GM12878 (cell line): ENCODE measurements at regions not wholly inside any gene's neighbourhood (a gene's known extent, or its start where the extent isn't known, plus 50 kb on each side); places are given as distances from the start of the nearest gene placed in this dataset.

ENCODE experiments used
- ATAC-seq: fragments of 200-7000 bp; cut with Tn5 transposase; 3 replicates; pipeline ENCODE4 v1.9.1; 2020; ENCODE audit warnings: mild to moderate bottlenecking, moderate library complexity
- BruUV-seq: library from RNA; stranded (reverse); fragments of 400-500 nt; replicated peaks from 2 replicates; lab custom pipeline; 2021; lab: Mats Ljungman, UMichigan
- CTCF ChIA-PET: fragments of 300-600 bp; sonication (Branson Sonifier 250); formaldehyde crosslinking; extraction: SDS; loops from one replicate; lab custom pipeline; 2021; ENCODE audit warnings: inconsistent platforms; lab: Yijun Ruan, JAX
- POLR2A ChIA-PET: fragments of 350-600 bp; formaldehyde crosslinking; extraction: SDS; loops from one replicate; lab custom pipeline; 2021; ENCODE audit warnings: inconsistent platforms; lab: Charles Lee
- RAD21 ChIA-PET: fragments of 300-600 bp; sonication (Branson Sonifier 250); formaldehyde crosslinking; loops from one replicate; lab custom pipeline; 2023; ENCODE audit warnings: antibody characterized with exemption; ENCODE audit not compliant: unreplicated experiment; lab: Charles Lee
- SMC1A ChIA-PET: fragments of 300-600 bp; sonication (Branson Sonifier 250); formaldehyde crosslinking; loops from one replicate; lab custom pipeline; 2023; ENCODE audit not compliant: unreplicated experiment, uncharacterized antibody; lab: Charles Lee
- DNase-seq: peaks from one replicate; pipeline ENCODE4 v3.0.0-alpha.2; 2011; ENCODE audit warnings: low read depth, low spot score
- FAIRE-seq: peaks from 3 replicates; lab custom pipeline; 2011; peaks lifted over from hg19 to GRCh38; lab: Jason Lieb, UNC
- H2AFZ ChIP-seq: 2 replicates; pipeline ENCODE4 v1.6.0; 2011; ENCODE audit warnings: low read depth, low read length, control low read depth; ENCODE audit not compliant: control insufficient read depth
- H3K27ac ChIP-seq: 2 replicates; pipeline ENCODE4 v1.5.1; 2011; ENCODE audit warnings: control low read depth; ENCODE audit not compliant: control insufficient read depth, insufficient read depth
- H3K27me3 ChIP-seq, 2 experiments: replicated peaks in 1 of 2; 2 replicates each; pipeline versions ENCODE4 v1.6.0 to v1.6.1; 2011; ENCODE audit warnings: low read length in 1 of 2; ENCODE audit not compliant: control insufficient read depth in 2 of 2, insufficient read depth in 2 of 2
- H3K36me3 ChIP-seq, 2 experiments: 2 replicates each; pipeline ENCODE4 v1.5.1; 2011; ENCODE audit warnings: low read length in 1 of 2; ENCODE audit not compliant: control insufficient read depth in 2 of 2, insufficient read depth in 2 of 2
- H3K4me1 ChIP-seq: 2 replicates; pipeline ENCODE4 v1.6.1; 2011; ENCODE audit warnings: mild to moderate bottlenecking, low read length, moderate library complexity, mixed read lengths; ENCODE audit not compliant: control insufficient read depth, insufficient read depth
- H3K4me2 ChIP-seq: 2 replicates; pipeline ENCODE4 v1.6.0; 2011; ENCODE audit warnings: control low read depth; ENCODE audit not compliant: control insufficient read depth, insufficient read depth
- H3K4me3 ChIP-seq: fragments of 200-600 bp; sonication (generic); 2 replicates; pipeline ENCODE4 v1.5.1; 2016
- H3K79me2 ChIP-seq: 2 replicates; pipeline ENCODE4 v1.6.0; 2011; ENCODE audit warnings: low read length; ENCODE audit not compliant: control insufficient read depth, insufficient read depth
- H3K9ac ChIP-seq: 2 replicates; pipeline ENCODE4 v1.8.0; 2011; ENCODE audit warnings: low read length, control low read depth, mixed read lengths; ENCODE audit not compliant: control insufficient read depth, insufficient read depth
- H3K9me3 ChIP-seq: replicated peaks from 3 replicates; pipeline ENCODE4 v1.5.1; 2011; ENCODE audit warnings: mild to moderate bottlenecking, low read length; ENCODE audit not compliant: control insufficient read depth, insufficient read depth
- H4K20me1 ChIP-seq: 2 replicates; pipeline ENCODE4 v1.6.0; 2011; ENCODE audit not compliant: control insufficient read depth, insufficient read depth
- CBX3 ChIP-seq: fragments of 200-600 bp; sonication (generic); IDR thresholded peaks from 2 replicates; pipeline ENCODE4 v1.6.1; 2016; ENCODE audit warnings: low read depth, borderline replicate concordance
- CHD4 ChIP-seq: fragments of 200-600 bp; sonication (generic); IDR thresholded peaks from 2 replicates; pipeline ENCODE4 v1.6.1; 2016; ENCODE audit warnings: mild to moderate bottlenecking
- EP300 ChIP-seq, 2 experiments: fragments of 150-350 bp in 1 of 2; IDR thresholded peaks; 2 replicates each; pipeline ENCODE4 v1.6.1; 2011 to 2012; ENCODE audit warnings: low read depth in 2 of 2, low read length in 2 of 2, borderline replicate concordance in 1 of 2, improper control_type of control experiment in 1 of 2, inconsistent platforms in 1 of 2; ENCODE audit not compliant: control insufficient read depth in 1 of 2
- GATAD2B ChIP-seq: fragments of 450-650 bp; conservative IDR thresholded peaks from 2 replicates; pipeline ENCODE4 v1.6.1; 2017; ENCODE audit warnings: low read depth, mild to moderate bottlenecking, moderate library complexity
- JUNB ChIP-seq: IDR thresholded peaks from 2 replicates; pipeline ENCODE4 v1.6.1; 2016; ENCODE audit warnings: antibody characterized with exemption, mild to moderate bottlenecking
- MTA3 ChIP-seq: IDR thresholded peaks from 2 replicates; pipeline ENCODE4 v1.6.1; 2012; ENCODE audit warnings: low read length, inconsistent platforms, borderline replicate concordance
- NFYA ChIP-seq: IDR thresholded peaks from 2 replicates; pipeline ENCODE4 v1.6.1; 2011; ENCODE audit warnings: low read depth, mild to moderate bottlenecking, low read length, improper control_type of control experiment, borderline replicate concordance
- NR2C1 ChIP-seq: fragments of 450-650 bp; IDR thresholded peaks from 2 replicates; pipeline ENCODE4 v1.6.1; 2017; ENCODE audit warnings: antibody characterized with exemption, mild to moderate bottlenecking, moderate library complexity
- NR2F1 ChIP-seq: fragments of 450-650 bp; conservative IDR thresholded peaks from 2 replicates; pipeline ENCODE4 v1.6.1; 2017; ENCODE audit warnings: mild to moderate bottlenecking
- RAD51 ChIP-seq: fragments of 450-650 bp; IDR thresholded peaks from 2 replicates; pipeline ENCODE4 v1.6.1; 2016; ENCODE audit warnings: moderate library complexity, mild to moderate bottlenecking, inconsistent platforms
- RB1 ChIP-seq: fragments of 450-650 bp; formaldehyde crosslinking; IDR thresholded peaks from 2 replicates; pipeline ENCODE4 v1.6.1; 2017; ENCODE audit warnings: mild to moderate bottlenecking, borderline replicate concordance
- WGBS: methylation state at CpG from one replicate; pipeline ENCODE4 v1.1.6; 2016; ENCODE audit warnings: low lambda C conversion rate; ENCODE audit not compliant: insufficient replicate concordance, insufficient coverage; ENCODE audit errors: missing lambda C conversion rate; 5-methylcytosine and 5-hydroxymethylcytosine counted together
- in situ Hi-C: fragments of 300-500 bp; cut with MboI; formaldehyde crosslinking; loops from 9 replicates; pipeline ENCODE4 v1.14.3; 2018; ENCODE audit warnings: mixed read lengths
- intact Hi-C: fragments of 100-400 bp; cut with micrococcal nuclease; formaldehyde crosslinking; loops from one replicate; pipeline ENCODE4 v1.14.2; 2022; ENCODE audit not compliant: unreplicated experiment
- TF ChIP-seq, protein P1 (sequence below): fragments of 450-650 bp; IDR thresholded peaks from 2 replicates; pipeline ENCODE4 v1.6.1; 2017; ENCODE audit warnings: mild to moderate bottlenecking, moderate library complexity
- TF ChIP-seq, protein P2 (sequence below): fragments of 150-350 bp; IDR thresholded peaks from 2 replicates; pipeline ENCODE4 v1.6.1; 2016; ENCODE audit warnings: low read depth, low read length

DNA sequence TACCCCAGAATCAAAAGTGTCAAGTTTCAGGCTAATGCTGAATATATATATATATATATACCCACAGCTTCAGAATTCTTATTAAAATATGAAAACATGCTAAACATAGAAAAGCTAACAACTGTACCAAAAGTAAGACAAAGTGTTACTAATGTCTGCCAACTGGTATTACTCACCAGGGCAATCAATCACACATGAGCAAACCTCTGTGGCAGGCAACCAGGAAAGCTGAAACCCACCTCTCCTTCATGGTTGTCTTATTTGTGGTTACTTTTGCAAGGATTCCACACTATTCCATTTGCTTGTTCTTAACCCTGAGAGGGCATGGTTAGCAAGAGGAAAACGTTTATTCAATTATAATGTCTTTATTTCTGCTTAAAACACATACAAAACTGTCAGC is 512.3 kb upstream of the MDFIC2 start (continued):
- TF ChIP-seq, protein P1, sequence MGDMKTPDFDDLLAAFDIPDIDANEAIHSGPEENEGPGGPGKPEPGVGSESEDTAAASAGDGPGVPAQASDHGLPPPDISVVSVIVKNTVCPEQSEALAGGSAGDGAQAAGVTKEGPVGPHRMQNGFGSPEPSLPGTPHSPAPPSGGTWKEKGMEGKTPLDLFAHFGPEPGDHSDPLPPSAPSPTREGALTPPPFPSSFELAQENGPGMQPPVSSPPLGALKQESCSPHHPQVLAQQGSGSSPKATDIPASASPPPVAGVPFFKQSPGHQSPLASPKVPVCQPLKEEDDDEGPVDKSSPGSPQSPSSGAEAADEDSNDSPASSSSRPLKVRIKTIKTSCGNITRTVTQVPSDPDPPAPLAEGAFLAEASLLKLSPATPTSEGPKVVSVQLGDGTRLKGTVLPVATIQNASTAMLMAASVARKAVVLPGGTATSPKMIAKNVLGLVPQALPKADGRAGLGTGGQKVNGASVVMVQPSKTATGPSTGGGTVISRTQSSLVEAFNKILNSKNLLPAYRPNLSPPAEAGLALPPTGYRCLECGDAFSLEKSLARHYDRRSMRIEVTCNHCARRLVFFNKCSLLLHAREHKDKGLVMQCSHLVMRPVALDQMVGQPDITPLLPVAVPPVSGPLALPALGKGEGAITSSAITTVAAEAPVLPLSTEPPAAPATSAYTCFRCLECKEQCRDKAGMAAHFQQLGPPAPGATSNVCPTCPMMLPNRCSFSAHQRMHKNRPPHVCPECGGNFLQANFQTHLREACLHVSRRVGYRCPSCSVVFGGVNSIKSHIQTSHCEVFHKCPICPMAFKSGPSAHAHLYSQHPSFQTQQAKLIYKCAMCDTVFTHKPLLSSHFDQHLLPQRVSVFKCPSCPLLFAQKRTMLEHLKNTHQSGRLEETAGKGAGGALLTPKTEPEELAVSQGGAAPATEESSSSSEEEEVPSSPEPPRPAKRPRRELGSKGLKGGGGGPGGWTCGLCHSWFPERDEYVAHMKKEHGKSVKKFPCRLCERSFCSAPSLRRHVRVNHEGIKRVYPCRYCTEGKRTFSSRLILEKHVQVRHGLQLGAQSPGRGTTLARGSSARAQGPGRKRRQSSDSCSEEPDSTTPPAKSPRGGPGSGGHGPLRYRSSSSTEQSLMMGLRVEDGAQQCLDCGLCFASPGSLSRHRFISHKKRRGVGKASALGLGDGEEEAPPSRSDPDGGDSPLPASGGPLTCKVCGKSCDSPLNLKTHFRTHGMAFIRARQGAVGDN: no peak

DNA sequence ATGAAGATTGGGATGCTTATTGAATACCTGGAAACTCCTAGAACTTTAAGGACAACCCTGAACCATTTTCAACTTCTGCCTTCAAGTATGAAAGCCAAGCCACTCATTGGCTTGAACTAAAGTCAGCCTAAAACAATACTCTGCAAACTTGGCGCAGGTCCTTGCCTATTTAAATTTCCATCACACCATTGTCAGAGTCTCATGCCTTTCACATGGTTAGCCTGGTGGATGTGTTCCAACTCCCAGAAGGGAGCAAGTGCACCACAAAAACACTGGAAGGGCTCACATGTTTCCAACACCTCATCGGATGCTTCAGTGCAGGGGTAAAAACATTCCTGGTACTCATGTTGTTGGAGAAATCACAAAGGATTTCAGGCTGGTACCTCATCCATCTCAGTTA is 511.6 kb upstream of the MDFIC2 start:
- H3K4me2 ChIP-seq: no peak overlapping the region
- no peaks in the 10 kb centered on the region for H3K79me2 ChIP-seq
- no TSS peak for BruUV-seq
- no peak overlapping the region for H2AFZ ChIP-seq
- ChIA-PET POLR2A (no interaction called here), RAD21 (no interaction called here), CTCF (no interaction called here), SMC1A (no interaction called here)
- no peaks in the 10 kb centered on the region for H4K20me1 ChIP-seq
- no peaks in the 10 kb centered on the region for H3K27me3 ChIP-seq
- FAIRE-seq (no peak), DNase-seq (no peak), ATAC-seq (no peak)
- in situ Hi-C loops (no loop called here), intact Hi-C loops (no loop called here)
- H3K27ac ChIP-seq: no peak overlapping the region
- 83% methylated on average over 2 of the region's 2 CpGs for WGBS
- no peak overlapping the region for H3K9ac ChIP-seq
- no peaks in the 10 kb centered on the region for H3K9me3 ChIP-seq
- no peaks in the 10 kb centered on the region for H3K4me1 ChIP-seq
- no peak overlapping the region for H3K4me3 ChIP-seq
- TF ChIP-seq RAD51 (no peak), CHD4 (no peak), NR2F1 (no peak), RB1 (no peak), NFYA (no peak), CBX3 (no peak), MTA3 (no peak), GATAD2B (no peak), JUNB (no peak), NR2C1 (no peak), EP300 (IDR thresholded peaks at IDR 0.05; ENCODE audit: borderline replicate concordance in 1 of 2, control insufficient read depth in 1 of 2, low read depth in 2 of 2, low read length in 2 of 2) (no peak)
- TF ChIP-seq, protein P2, sequence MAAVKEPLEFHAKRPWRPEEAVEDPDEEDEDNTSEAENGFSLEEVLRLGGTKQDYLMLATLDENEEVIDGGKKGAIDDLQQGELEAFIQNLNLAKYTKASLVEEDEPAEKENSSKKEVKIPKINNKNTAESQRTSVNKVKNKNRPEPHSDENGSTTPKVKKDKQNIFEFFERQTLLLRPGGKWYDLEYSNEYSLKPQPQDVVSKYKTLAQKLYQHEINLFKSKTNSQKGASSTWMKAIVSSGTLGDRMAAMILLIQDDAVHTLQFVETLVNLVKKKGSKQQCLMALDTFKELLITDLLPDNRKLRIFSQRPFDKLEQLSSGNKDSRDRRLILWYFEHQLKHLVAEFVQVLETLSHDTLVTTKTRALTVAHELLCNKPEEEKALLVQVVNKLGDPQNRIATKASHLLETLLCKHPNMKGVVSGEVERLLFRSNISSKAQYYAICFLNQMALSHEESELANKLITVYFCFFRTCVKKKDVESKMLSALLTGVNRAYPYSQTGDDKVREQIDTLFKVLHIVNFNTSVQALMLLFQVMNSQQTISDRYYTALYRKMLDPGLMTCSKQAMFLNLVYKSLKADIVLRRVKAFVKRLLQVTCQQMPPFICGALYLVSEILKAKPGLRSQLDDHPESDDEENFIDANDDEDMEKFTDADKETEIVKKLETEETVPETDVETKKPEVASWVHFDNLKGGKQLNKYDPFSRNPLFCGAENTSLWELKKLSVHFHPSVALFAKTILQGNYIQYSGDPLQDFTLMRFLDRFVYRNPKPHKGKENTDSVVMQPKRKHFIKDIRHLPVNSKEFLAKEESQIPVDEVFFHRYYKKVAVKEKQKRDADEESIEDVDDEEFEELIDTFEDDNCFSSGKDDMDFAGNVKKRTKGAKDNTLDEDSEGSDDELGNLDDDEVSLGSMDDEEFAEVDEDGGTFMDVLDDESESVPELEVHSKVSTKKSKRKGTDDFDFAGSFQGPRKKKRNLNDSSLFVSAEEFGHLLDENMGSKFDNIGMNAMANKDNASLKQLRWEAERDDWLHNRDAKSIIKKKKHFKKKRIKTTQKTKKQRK: no peak
- no peaks in the 10 kb centered on the region for H3K36me3 ChIP-seq
